ENCODE measurements at regions not wholly inside any gene's neighbourhood (a gene's known extent, or its start where the extent isn't known, plus 50 kb on each side); places are given as distances from the start of the nearest gene placed in this dataset.
"Not testable (repeated sequence)": the region's sequence is repeated elsewhere in the genome, so short reads cannot be mapped to it uniquely, and the experiment has no call there.

DNA sequence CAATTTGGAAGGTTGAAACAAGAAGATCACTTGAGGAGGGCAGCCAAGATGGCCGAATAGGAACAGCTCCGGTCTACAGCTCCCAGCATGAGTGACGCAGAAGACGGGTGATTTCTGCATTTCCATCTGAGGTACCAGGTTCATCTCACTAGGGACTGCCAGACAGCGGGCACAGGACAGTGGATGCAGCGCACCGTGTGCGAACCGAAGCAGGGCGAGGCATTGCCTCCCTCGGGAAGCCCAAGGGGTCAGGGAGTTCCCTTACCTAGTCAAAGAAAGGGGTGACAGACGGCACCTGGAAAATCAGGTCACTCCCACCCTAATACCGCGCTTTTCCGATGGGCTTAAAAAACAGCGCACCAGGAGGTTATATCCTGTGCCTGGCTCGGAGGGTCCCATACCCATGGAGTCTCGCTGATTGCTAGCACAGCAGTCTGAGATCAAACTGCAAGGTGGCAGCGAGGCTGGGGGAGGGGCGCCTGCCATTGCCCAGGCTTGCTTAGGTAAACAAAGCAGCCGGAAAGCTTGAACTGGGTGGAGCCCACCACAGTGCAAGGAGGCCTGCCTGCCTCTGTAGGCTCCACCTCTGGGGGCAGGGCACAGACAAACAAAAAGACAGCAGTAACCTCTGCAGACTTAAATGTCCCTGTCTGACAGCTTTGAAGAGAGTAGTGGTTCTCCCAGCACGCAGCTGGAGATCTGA, 430.4 kb upstream of the RGMB start:
- TF ChIP-seq, protein P1, sequence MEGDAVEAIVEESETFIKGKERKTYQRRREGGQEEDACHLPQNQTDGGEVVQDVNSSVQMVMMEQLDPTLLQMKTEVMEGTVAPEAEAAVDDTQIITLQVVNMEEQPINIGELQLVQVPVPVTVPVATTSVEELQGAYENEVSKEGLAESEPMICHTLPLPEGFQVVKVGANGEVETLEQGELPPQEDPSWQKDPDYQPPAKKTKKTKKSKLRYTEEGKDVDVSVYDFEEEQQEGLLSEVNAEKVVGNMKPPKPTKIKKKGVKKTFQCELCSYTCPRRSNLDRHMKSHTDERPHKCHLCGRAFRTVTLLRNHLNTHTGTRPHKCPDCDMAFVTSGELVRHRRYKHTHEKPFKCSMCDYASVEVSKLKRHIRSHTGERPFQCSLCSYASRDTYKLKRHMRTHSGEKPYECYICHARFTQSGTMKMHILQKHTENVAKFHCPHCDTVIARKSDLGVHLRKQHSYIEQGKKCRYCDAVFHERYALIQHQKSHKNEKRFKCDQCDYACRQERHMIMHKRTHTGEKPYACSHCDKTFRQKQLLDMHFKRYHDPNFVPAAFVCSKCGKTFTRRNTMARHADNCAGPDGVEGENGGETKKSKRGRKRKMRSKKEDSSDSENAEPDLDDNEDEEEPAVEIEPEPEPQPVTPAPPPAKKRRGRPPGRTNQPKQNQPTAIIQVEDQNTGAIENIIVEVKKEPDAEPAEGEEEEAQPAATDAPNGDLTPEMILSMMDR (IDR thresholded peaks at IDR 0.05; ENCODE audit: poor library complexity, severe bottlenecking), result not testable (repeated sequence)
- not testable (repeated sequence) for TF ChIP-seq RAD21 (conservative IDR thresholded peaks at IDR 0.05); EZH2 (IDR thresholded peaks at IDR 0.05; ENCODE audit: borderline replicate concordance, insufficient read depth, low read length, poor library complexity, severe bottlenecking); EP300 (conservative IDR thresholded peaks at IDR 0.05; ENCODE audit: poor library complexity, severe bottlenecking); POLR2AphosphoS5 (IDR thresholded peaks at IDR 0.05); TAF1 (IDR thresholded peaks at IDR 0.05; ENCODE audit: low read depth); SMC3 (conservative IDR thresholded peaks at IDR 0.05; ENCODE audit: poor library complexity); MXI1 (conservative IDR thresholded peaks at IDR 0.05; ENCODE audit: poor library complexity, severe bottlenecking)
- TF ChIP-seq, protein P2, sequence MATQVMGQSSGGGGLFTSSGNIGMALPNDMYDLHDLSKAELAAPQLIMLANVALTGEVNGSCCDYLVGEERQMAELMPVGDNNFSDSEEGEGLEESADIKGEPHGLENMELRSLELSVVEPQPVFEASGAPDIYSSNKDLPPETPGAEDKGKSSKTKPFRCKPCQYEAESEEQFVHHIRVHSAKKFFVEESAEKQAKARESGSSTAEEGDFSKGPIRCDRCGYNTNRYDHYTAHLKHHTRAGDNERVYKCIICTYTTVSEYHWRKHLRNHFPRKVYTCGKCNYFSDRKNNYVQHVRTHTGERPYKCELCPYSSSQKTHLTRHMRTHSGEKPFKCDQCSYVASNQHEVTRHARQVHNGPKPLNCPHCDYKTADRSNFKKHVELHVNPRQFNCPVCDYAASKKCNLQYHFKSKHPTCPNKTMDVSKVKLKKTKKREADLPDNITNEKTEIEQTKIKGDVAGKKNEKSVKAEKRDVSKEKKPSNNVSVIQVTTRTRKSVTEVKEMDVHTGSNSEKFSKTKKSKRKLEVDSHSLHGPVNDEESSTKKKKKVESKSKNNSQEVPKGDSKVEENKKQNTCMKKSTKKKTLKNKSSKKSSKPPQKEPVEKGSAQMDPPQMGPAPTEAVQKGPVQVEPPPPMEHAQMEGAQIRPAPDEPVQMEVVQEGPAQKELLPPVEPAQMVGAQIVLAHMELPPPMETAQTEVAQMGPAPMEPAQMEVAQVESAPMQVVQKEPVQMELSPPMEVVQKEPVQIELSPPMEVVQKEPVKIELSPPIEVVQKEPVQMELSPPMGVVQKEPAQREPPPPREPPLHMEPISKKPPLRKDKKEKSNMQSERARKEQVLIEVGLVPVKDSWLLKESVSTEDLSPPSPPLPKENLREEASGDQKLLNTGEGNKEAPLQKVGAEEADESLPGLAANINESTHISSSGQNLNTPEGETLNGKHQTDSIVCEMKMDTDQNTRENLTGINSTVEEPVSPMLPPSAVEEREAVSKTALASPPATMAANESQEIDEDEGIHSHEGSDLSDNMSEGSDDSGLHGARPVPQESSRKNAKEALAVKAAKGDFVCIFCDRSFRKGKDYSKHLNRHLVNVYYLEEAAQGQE (IDR thresholded peaks at IDR 0.05; ENCODE audit: borderline replicate concordance), result not testable (repeated sequence)
